HG03135 (cell line): ENCODE measurements at regions not wholly inside any gene's neighbourhood (a gene's known extent, or its start where the extent isn't known, plus 50 kb on each side); places are given as distances from the start of the nearest gene placed in this dataset.
"Not testable (repeated sequence)": the region's sequence is repeated elsewhere in the genome, so short reads cannot be mapped to it uniquely, and the experiment has no call there.

ENCODE experiments used
- ATAC-seq: cut with Tn5 transposase; IDR thresholded peaks from one replicate; pipeline ENCODE4 v1.9.1; 2021; ENCODE audit warnings: mild to moderate bottlenecking, moderate library complexity; ENCODE audit not compliant: unreplicated experiment

DNA sequence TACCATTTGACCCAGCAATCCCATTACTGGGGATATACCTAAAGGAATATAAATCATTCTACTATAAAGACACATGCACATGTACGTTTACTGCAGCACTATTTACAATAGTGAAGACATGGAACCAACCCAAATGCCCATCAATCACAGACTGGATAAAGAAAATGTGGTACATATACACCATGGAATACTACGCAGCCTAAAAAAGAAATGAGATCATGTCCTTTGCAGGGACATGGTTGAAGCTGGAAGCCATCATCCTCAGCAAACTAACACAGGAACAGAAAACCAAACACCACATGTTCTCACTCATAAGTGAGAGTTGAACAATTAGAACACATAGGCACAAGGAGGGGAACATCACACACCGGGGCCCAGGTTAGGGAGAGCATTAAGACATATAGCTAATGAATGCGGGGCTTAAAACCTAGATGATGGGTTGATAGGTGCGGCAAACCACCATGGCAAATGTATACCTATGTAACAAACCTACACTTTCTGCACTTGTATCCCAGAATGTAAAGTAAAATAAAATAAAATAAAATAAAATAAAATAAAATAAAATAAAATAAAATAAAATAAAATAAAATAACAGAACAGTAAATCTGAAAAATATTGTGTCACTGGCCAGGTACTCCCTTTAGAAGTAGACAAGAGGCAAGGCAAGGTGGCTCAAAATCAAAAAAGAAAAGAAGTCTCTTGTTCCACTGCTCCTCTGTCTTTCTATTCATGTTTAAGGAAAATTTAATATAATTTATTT is 423.8 kb upstream of the GRAMD2B start:
- not testable (repeated sequence) for ATAC-seq

GRCh38 chr5:126000507-126000906 is 422.7 kb upstream of the GRAMD2B start:
- no peak for ATAC-seq

DNA sequence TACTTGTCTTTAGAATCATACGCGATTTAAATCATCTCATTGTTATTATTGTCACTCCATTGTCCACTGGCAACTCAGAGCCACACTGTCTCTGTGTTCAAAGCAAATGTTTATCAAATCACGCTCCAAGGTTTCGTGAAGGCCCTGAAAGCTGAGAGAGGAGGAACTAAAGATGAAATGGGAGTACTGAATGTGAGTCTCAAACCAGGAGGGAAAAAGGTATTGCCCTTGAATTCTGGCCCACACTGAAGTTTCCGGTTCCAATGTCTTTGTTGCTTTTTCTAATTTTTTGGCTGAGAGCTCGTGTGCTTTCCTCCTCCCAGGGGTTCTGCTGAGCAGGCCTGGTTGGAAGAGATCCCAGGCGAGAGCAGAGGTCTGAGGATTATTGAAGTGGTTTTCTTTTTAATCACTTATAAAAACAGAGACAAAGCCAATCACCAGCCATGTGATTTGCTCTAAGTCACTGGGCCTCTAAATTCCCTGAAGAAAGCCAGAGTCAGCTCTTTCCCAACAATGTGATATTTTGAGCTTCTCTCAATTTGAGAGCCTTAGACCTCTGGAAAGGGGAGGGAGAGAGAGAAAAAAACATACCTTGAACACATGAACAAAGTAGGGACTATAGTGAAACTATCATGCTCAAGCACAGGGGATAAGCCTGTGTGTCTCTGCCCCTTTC is 420.8 kb upstream of the GRAMD2B start:
- ATAC-seq = no peak

GRCh38 chr5:126003309-126003708 is 419.9 kb upstream of the GRAMD2B start:
- ATAC-seq = no peak

- no peak for ATAC-seq
Observed at GRCh38 chr5:126004636-126005035, 418.6 kb upstream of the GRAMD2B start.

DNA sequence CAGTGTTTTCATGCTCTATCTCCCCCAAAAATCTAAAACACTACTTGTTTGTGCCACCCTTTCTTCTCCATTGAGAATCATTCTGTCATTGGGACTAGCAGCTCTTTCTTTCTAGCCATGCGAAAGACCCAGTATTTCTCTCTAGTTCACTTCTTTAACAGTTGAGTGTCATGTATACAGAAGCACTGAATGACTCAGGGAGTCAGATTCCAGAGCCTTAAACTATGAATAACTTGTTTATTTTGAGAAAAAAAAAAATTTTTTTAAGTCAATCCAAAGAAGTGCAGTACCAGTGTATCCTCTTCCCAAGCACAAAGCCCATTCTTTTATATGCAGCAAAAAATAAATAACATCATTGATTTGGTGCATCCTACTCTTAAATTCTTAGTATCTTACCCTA is 415.4 kb upstream of the GRAMD2B start:
- ATAC-seq = no peak

DNA sequence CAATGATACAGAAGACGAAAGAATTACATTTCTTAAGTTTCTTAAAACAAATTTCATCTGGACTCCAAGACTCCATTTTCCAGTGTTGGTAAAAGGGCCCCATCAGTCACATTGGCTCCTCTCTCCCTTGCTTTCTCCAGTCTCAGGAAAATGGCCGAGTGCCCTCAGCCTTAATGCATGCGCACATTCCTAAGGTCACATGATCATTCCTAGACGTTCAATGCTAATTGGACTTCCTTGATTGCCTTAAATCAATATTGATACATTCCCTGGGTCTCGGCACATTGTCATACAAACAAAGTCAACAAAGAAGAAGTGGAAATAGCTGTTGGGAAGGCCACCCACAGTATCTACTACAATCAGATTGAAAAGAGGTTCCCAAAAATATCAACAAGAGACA is 413.6 kb upstream of the GRAMD2B start:
- ATAC-seq = no peak

DNA sequence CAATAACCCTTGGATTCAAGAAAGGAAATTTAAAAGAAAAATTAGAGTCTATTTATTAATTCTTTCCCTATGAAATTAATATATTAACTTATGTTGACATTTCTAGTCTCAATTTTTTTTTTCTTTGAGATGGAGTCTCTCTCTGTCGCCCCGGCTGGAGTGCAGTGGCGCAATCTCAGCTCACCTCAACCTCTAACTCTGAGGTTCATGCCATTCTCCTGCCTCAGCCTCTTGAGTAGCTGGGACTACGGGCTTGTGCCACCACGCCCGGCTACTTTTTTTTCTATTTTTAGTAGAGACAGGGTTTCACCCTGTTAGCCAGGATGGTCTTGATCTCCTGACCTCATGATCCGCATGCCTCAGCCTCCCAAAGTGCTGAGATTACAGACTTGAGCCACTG is 411.7 kb upstream of the GRAMD2B start:
- not testable (repeated sequence) for ATAC-seq

- ATAC-seq = no peak
Observed at GRCh38 chr5:126014676-126015075, 408.5 kb upstream of the GRAMD2B start.

DNA sequence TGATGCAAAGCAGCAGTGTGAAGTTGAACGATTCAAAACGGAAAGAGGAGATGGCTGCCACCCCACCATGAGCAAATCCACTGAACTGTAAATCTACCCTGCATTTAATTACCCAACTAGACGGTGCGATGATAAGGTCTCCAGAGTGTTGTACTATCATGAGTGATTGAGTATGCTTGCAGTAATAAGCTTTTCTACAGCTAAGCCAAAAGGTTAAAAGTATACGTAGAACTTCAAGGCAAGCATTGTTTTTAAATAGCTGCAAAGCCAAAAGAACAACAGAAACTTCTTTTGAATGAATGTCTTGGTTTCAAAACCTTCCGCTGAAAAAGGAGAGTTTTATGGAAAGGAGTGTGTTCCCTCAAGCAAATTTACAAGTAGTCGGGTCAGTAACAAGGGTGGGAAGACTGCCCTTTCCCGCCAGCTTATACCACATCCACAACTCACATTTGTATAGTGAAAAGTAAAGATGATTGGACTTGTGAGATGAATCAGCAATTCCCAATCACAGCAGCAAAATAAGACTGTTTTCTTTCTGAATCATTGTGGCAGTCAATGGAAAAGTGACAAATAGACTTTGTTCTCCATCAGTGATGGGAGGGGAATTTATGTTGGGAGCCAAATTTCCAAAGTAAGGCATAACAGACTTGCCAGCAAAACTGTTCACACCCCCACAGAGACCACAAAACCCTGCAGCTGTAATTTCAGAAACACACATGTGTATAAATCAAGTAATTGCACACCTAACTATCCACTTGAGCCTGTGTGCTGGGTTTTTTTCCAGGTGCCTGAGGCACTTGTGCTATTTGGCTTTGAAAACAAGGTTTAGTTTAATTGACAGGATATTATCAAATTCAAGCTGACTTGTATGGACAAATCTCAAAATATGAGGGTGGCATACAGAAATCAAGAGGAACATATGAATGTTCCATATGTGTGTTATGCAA is 407.7 kb upstream of the GRAMD2B start:
- no peak for ATAC-seq

GRCh38 chr5:126016256-126016655 is 407.0 kb upstream of the GRAMD2B start:
- ATAC-seq = no peak

- ATAC-seq = no peak
Observed at GRCh38 chr5:126017096-126017495, 406.1 kb upstream of the GRAMD2B start.

DNA sequence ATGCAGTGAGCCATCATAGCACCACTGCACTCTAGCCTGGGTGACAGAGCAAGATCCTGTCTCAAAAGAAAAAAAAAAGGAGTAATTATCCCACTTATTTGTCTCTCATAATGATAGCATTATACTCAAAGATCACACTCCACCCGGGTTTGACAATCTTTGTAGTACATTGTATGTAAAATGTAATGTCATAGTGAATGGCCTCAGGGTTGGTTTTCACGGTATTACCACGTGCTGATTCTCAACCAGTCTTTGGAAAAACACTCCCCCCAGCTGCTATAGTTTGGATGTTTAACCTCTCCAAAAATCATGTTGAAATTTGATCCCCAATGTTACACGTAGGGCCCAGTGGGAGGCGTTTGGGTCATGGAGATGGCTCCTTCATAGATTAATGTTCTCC is 402.4 kb upstream of the GRAMD2B start:
- ATAC-seq = no peak

DNA sequence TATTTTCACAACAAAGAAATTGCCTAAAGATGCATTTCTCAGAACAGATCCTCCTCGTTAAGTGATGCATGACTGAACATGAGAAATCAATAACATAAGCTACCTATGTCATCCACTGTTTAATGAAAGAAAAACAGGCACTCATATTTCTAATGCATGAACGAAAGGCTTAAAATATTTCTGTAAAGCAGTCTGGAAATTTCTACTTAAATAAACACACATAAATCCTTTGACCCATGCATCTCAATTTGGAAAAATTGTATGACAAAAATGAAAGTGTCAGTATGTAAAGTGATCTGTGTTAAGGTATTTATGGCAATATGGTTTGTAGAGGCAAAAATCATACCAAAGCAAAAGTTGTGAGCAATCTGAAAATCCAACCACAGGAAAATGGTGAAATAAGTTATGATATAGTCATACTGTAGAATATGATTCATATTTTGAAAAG is 399.2 kb upstream of the GRAMD2B start:
- ATAC-seq = no peak

DNA sequence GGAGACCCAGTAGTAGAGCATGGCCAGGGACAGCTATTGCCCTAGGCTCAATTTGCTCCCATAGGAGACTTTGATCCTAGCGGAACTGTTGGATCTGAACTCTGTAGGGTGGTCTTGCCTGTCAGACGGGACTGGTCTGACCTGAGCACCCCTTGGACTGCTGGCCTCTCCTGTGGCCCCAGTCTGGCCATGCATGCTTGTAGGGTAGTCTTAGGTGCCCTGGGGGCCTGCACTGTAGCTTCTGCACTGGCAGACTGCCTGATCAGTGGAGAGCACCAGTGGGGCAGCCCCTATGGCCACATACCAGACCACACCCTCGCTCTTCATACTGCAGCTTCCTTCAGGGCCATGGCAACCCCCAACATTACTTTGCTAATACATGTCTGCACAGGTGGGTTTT is 396.1 kb upstream of the GRAMD2B start:
- ATAC-seq = no peak

DNA sequence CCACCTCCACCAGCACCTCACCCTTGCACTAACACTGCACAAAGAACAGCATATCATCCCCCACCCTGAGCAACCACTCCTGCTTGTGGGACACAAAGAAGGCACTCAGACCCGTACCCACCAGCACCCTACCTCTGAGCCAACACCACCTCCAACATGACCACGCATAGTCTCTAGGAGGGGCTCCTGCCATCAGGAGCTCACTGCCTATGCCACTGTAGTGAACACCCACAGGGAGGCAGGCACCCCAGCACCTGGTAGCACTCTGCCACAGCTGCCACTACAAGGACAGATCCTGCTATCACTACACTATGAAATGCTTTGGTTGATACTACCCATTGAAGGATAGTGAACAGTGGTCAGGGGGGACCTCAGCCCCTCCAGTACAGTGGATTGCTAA is 395.6 kb upstream of the GRAMD2B start:
- no peak for ATAC-seq

- ATAC-seq = no peak
Observed at GRCh38 chr5:126028336-126028735, 394.9 kb upstream of the GRAMD2B start.

GRCh38 chr5:126029282-126029681 is 393.9 kb upstream of the GRAMD2B start:
- ATAC-seq = not testable (repeated sequence)

DNA sequence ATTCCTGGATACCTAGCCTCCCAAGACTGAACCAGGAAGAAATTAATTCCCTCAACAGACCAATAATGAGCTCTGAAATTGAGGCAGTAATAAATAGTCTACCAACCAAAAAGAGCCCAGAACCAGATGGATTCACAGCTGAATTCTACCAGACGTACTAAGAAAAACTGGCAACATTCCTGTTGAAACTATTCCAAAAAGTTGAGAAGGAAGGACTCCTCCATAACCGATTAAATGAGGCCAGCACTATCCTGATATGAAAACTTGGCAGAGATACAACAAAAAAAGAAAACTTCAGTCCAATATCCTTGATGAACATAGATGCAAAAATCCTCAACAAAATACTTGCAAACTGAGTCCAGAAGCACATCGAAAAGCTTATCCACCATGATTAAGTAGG is 392.5 kb upstream of the GRAMD2B start:
- no peak for ATAC-seq

- ATAC-seq = no peak
Observed at GRCh38 chr5:126031989-126032716, 391.1 kb upstream of the GRAMD2B start.

DNA sequence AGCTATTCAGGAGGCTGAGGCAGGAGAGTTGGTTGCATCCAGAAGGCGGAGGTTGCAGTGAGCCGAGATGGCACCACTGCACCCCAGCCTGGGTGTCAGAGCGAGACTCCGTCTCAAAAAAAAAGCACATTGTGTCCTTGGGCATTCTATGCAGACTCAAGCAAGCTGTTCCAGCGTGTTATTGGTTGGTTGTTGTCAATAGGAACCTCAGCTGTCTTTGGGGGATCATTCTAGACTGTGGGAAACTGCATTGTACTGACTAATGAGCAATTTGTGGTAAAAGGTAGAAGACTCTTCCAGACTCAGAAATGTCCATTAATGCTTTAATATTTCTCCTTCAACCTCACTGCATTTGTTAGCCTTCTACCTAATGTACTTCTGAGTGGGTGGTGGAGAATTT is 379.5 kb upstream of the GRAMD2B start:
- no peak for ATAC-seq
